ENCODE measurements at regions not wholly inside any gene's neighbourhood (a gene's known extent, or its start where the extent isn't known, plus 50 kb on each side); places are given as distances from the start of the nearest gene placed in this dataset.

DNA sequence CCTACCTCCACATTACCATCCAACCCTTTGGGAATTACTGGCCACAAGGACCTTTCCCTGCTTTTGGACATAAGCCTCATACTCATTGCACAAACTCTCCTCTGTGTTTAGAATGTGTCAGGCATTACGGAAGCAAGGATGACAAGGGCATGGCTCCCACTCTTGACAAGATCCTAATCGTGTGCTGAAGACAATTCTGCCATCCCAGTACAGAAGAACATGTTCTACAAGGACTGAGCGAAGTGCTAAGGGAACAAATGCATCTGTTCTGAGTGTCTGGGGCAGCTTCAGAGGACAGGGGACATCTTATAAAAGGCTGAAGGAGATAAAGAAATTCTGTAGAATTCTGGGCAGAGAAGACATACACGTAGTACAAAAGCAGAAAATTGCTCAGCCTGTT lies 378.5 kb upstream of the CAMK1G start:
- DNase-seq (ENCODE audit: low read depth): no peak
- TF ChIP-seq, protein P1, sequence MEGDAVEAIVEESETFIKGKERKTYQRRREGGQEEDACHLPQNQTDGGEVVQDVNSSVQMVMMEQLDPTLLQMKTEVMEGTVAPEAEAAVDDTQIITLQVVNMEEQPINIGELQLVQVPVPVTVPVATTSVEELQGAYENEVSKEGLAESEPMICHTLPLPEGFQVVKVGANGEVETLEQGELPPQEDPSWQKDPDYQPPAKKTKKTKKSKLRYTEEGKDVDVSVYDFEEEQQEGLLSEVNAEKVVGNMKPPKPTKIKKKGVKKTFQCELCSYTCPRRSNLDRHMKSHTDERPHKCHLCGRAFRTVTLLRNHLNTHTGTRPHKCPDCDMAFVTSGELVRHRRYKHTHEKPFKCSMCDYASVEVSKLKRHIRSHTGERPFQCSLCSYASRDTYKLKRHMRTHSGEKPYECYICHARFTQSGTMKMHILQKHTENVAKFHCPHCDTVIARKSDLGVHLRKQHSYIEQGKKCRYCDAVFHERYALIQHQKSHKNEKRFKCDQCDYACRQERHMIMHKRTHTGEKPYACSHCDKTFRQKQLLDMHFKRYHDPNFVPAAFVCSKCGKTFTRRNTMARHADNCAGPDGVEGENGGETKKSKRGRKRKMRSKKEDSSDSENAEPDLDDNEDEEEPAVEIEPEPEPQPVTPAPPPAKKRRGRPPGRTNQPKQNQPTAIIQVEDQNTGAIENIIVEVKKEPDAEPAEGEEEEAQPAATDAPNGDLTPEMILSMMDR (conservative IDR thresholded peaks at IDR 0.05; ENCODE audit: low read depth, low read length): no peak
- H3K4me3 ChIP-seq (ENCODE audit: low read depth, low read length): no peak overlapping the region

DNA sequence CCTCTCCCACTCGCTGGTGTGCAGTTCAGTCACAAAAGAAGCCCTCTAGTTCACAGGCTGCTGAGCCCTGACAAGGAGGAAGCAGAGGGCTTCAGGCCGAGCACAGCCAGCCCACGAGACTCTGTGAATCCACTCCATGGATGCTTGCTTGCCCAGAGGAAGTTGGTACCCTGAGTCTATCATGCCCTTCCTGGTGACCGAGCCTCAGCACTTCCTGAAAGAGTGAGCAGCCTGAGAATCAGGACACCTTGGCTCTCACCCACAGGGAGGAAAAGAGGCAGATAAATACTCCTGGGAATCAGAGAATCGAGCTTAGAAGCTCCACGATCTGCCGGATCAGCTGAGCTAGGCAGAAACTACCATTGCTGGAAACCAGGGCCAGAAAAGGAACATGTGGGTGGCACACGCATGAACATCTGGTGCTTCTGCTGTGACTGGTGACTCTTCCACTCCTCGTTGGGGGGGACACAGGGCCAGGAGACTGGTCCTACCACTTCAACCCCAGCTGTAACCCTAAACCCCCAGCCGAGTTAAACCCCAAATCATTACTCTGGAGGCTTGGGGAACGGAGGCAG lies 376.3 kb upstream of the CAMK1G start:
- TF ChIP-seq, protein P1 (conservative IDR thresholded peaks at IDR 0.05; ENCODE audit: low read depth, low read length): no peak
- no peak for DNase-seq (ENCODE audit: low read depth)
- peak overlapping the region; percentile 52 for H3K4me3 ChIP-seq (ENCODE audit: low read depth, low read length)

DNA sequence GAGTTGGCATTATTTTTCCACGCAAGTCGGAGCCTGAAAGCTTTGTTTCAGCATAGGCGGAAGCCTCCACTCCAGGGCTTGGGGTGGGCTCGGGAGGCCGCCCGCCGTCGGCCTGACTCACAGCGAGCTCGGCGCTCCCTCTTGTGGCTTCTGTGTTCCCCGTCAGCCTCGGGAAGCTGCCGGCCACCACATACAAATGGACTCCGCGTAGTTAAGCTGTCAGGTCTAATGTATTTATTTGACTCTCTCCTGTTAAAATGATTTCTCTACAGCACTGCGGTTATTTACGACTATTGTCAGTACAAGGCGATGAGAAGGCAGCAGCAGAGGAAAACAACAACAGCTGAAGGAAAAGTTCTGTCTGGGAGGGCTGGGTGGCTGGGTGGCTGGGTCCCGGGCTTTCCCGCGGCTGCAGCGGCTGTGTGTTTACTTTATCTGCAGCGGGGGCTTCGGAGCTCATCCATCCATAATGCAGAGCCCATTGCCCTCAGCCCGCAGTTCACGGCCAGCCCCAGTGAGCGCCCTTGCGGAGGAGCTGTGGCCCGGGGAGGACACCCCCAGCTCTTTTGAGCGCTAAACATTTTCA lies 375.7 kb upstream of the CAMK1G start:
- peak overlapping the region; percentile 52 for H3K4me3 ChIP-seq (ENCODE audit: low read depth, low read length)
- TF ChIP-seq, protein P1 (conservative IDR thresholded peaks at IDR 0.05; ENCODE audit: low read depth, low read length): peak; percentile 74
- DNase-seq (ENCODE audit: low read depth): no peak

DNA sequence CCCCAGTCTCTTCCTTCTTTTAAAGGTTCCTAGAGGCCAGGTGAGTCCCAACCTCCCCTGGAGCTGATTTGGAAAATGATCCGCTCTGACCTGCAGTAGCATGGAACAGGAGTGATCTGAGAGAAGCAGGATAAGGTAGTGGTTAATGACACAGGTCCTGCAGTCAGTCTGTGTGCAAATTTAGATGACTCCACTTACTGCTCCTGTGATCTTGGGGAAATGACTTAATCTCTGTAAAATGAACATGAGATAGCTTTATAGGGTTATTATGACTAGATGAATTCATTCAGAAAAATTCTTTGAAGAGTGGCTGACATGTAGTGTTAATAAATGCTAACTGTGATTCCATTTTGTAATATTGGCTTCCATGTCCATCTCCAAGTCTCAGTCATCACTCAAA lies 374.9 kb upstream of the CAMK1G start:
- no peak overlapping the region for H3K4me3 ChIP-seq (ENCODE audit: low read depth, low read length)
- no peak for DNase-seq (ENCODE audit: low read depth)
- TF ChIP-seq, protein P1 (conservative IDR thresholded peaks at IDR 0.05; ENCODE audit: low read depth, low read length): no peak

DNA sequence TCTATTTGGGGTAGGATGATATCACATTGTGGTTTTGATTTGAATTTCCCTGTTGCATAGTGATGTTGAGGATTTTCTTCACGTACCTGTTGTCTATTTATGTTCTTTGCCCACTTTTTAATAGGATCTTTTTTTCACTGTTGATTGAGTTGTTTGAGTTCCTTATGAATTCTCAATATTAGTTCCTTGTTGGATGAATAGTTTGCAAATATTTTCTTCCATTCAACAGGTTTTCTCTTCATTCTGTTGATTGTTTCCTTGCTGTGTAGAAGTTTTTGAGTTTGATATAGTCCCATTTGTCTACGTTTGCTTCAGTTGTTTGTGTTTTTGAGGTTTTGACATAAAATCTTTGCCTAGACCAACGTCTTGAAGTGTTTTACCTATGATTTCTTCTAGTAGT lies 369.5 kb upstream of the CAMK1G start:
- TF ChIP-seq, protein P1 (conservative IDR thresholded peaks at IDR 0.05; ENCODE audit: low read depth, low read length): no peak
- H3K4me3 ChIP-seq (ENCODE audit: low read depth, low read length): no peak overlapping the region
- no peak for DNase-seq (ENCODE audit: low read depth)

DNA sequence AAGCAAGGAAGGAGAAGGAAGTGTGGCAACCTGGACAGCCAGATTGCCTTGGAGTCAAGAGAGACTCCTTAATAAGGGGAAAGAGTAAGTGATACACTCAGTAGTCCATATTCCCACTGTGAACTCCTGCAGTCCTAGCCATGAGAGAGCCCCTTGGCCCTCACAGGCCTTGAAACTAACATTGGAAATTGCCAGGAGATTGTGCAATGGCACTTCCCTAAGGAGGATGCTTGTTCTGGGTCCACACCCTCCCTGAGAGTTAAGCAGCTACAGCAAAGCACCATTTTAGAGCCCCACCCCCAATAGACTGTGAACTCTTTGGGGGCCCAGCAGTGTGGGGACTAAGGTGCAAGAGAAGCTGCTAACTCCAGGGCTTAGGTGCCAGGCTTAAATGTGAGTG lies 367.7 kb upstream of the CAMK1G start:
- no peak for DNase-seq (ENCODE audit: low read depth)
- TF ChIP-seq, protein P1 (conservative IDR thresholded peaks at IDR 0.05; ENCODE audit: low read depth, low read length): no peak
- H3K4me3 ChIP-seq (ENCODE audit: low read depth, low read length): no peak overlapping the region

DNA sequence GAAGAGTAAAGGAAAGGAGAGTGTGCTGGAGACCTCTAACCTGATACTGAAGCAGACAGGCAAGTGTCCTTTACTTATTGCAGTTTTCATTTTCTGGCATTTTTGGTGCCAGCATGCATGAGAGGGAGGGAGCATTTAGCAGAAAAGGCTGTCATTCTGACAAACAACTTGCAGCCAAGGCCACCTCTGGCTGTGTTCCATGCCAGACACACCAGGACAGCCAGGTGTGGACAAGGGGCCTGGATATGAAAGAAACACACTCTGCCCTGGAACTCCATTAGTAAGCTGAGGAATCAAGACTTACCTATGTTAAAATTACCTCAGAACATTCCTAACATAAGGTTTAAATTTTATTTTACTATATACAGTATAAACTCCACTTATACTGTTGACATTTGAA lies 365.4 kb upstream of the CAMK1G start:
- TF ChIP-seq, protein P1 (conservative IDR thresholded peaks at IDR 0.05; ENCODE audit: low read depth, low read length): no peak
- H3K4me3 ChIP-seq (ENCODE audit: low read depth, low read length): no peak overlapping the region
- no peak for DNase-seq (ENCODE audit: low read depth)
